ENCODE measurements at regions not wholly inside any gene's neighbourhood (a gene's known extent, or its start where the extent isn't known, plus 50 kb on each side); places are given as distances from the start of the nearest gene placed in this dataset.

GRCh38 chr3:177730814-177731213 is 533.5 kb upstream of the TBL1XR1 start:
- TF ChIP-seq FOXP2 (optimal IDR thresholded peaks at IDR 0.05; ENCODE audit: borderline replicate concordance, extremely low read depth, extremely low read length, insufficient read depth) (no peak), REST (IDR thresholded peaks at IDR 0.05; ENCODE audit: insufficient read depth in 1 of 2, low read depth in 2 of 2, low read length in 2 of 2) (no peak), POLR2AphosphoS5 (IDR thresholded peaks at IDR 0.05; ENCODE audit: low read depth, low read length) (no peak)
